GM10266 (cell line): ENCODE measurements at regions not wholly inside any gene's neighbourhood (a gene's known extent, or its start where the extent isn't known, plus 50 kb on each side); places are given as distances from the start of the nearest gene placed in this dataset.
"Not testable (repeated sequence)": the region's sequence is repeated elsewhere in the genome, so short reads cannot be mapped to it uniquely, and the experiment has no call there.

Experiments used
- DNase-seq: peaks from one replicate; pipeline ENCODE4 v3.0.0; 2012; ENCODE audit errors: extremely low spot score
- CTCF ChIP-seq: IDR thresholded peaks from 2 replicates; pipeline ENCODE4 v1.5.1; 2012; ENCODE audit warnings: mild to moderate bottlenecking, low read depth; ENCODE audit not compliant: control insufficient read depth, insufficient read depth; ENCODE audit errors: missing control alignments

- no peak for TF ChIP-seq CTCF
- no peak for DNase-seq
Measured at GRCh38 chr9:13810510-13810909, 503.4 kb downstream of the NFIB start.

- no peak for DNase-seq
- no peak for TF ChIP-seq CTCF
Measured at GRCh38 chr9:13809401-13809800, 504.5 kb downstream of the NFIB start.

- TF ChIP-seq CTCF: no peak
- no peak for DNase-seq
Measured at GRCh38 chr9:13807118-13807517, 506.8 kb downstream of the NFIB start.

- TF ChIP-seq CTCF: no peak
Measured at GRCh38 chr9:13806714-13807113, 507.2 kb downstream of the NFIB start.

GRCh38 chr9:13805546-13805945, 508.4 kb downstream of the NFIB start:
- DNase-seq: no peak
- no peak for TF ChIP-seq CTCF

More at GRCh38 chr9:13806714-13807113, 507.2 kb downstream of the NFIB start:
- no peak for DNase-seq

GRCh38 chr9:13804532-13804931, 509.4 kb downstream of the NFIB start:
- DNase-seq: no peak

GRCh38 chr9:13800776-13801175, 513.2 kb downstream of the NFIB start:
- TF ChIP-seq CTCF: no peak
- no peak for DNase-seq

More at GRCh38 chr9:13804532-13804931, 509.4 kb downstream of the NFIB start:
- TF ChIP-seq CTCF: no peak

GRCh38 chr9:13797701-13798100, 516.2 kb downstream of the NFIB start:
- not testable (repeated sequence) for DNase-seq
